GM23338 (cell line): ENCODE measurements at regions not wholly inside any gene's neighbourhood (a gene's known extent, or its start where the extent isn't known, plus 50 kb on each side); places are given as distances from the start of the nearest gene placed in this dataset.

ENCODE experiments used
- ATAC-seq: fragments of 200-7000 bp; cut with Tn5 transposase; 3 replicates; pipeline ENCODE4 v1.9.1; 2020
- DNase-seq: peaks from one replicate; pipeline ENCODE4 v3.0.0-alpha.2; 2015; ENCODE audit warnings: low spot score
- H2AFZ ChIP-seq: fragments of 200-600 bp; sonication (generic); 2 replicates; pipeline ENCODE4 v1.8.0; 2016; ENCODE audit warnings: antibody characterized with exemption, mild to moderate bottlenecking, moderate library complexity
- H3F3A ChIP-seq: fragments of 200-600 bp; sonication (generic); replicated peaks from 2 replicates; pipeline ENCODE4 v1.8.0; 2017; ENCODE audit warnings: antibody characterized with exemption, mixed run types, low read depth
- H3K27ac ChIP-seq: fragments of 200-600 bp; sonication (generic); 2 replicates; pipeline ENCODE4 v1.6.1; 2016; ENCODE audit warnings: low read depth
- H3K27me3 ChIP-seq: fragments of 200-600 bp; sonication (generic); 2 replicates; pipeline ENCODE4 v1.8.0; 2016; ENCODE audit warnings: mild to moderate bottlenecking, mixed run types, moderate library complexity; ENCODE audit not compliant: insufficient read depth
- H3K36me3 ChIP-seq: fragments of 200-600 bp; sonication (generic); 2 replicates; pipeline ENCODE4 v1.8.0; 2016; ENCODE audit warnings: mild to moderate bottlenecking; ENCODE audit not compliant: insufficient read depth
- H3K4me1 ChIP-seq: fragments of 200-600 bp; sonication (generic); 2 replicates; pipeline ENCODE4 v1.8.0; 2016; ENCODE audit warnings: mild to moderate bottlenecking, moderate library complexity; ENCODE audit not compliant: insufficient read depth
- H3K4me2 ChIP-seq: fragments of 200-600 bp; sonication (generic); 2 replicates; pipeline ENCODE4 v1.7.1; 2017; ENCODE audit warnings: mixed run types
- H3K4me3 ChIP-seq: fragments of 200-600 bp; sonication (generic); 2 replicates; pipeline ENCODE4 v1.6.1; 2016; ENCODE audit warnings: mixed run types
- H3K79me2 ChIP-seq: fragments of 200-600 bp; sonication (generic); replicated peaks from 2 replicates; pipeline ENCODE4 v1.8.0; 2017; ENCODE audit warnings: mild to moderate bottlenecking; ENCODE audit not compliant: insufficient read depth
- H3K9me2 ChIP-seq: fragments of 200-600 bp; sonication (generic); 2 replicates; pipeline ENCODE4 v1.8.0; 2017; ENCODE audit not compliant: insufficient read depth
- H4K20me1 ChIP-seq: fragments of 200-600 bp; sonication (generic); replicated peaks from 2 replicates; pipeline ENCODE4 v1.8.0; 2017; ENCODE audit warnings: mild to moderate bottlenecking; ENCODE audit not compliant: insufficient read depth
- H3K27ac Mint-ChIP-seq: 2 replicates; pipeline ENCODE4 v1.8.0; 2020; ENCODE audit warnings: inconsistent platforms, mild to moderate bottlenecking, moderate library complexity, mixed read lengths
- H3K27me3 Mint-ChIP-seq: 3 replicates; pipeline ENCODE4 v1.8.0; 2022; ENCODE audit warnings: low read depth, mild to moderate bottlenecking, moderate library complexity, mixed read lengths, inconsistent platforms; ENCODE audit not compliant: insufficient read depth, poor library complexity
- H3K36me3 Mint-ChIP-seq: 3 replicates; pipeline ENCODE4 v1.8.0; 2021; ENCODE audit warnings: low read depth, mild to moderate bottlenecking, inconsistent platforms, moderate library complexity, mixed read lengths
- H3K4me1 Mint-ChIP-seq: 3 replicates; pipeline ENCODE4 v1.8.0; 2020; ENCODE audit warnings: mild to moderate bottlenecking, inconsistent platforms, mixed read lengths
- H3K4me3 Mint-ChIP-seq: 3 replicates; pipeline ENCODE4 v1.8.0; 2021; ENCODE audit warnings: moderate library complexity, mild to moderate bottlenecking, inconsistent platforms, mixed read lengths
- H3K9me3 Mint-ChIP-seq: 3 replicates; pipeline ENCODE4 v1.8.0; 2020; ENCODE audit warnings: moderate library complexity, mild to moderate bottlenecking, inconsistent platforms, mixed read lengths
- CREB1 ChIP-seq: fragments of 250-450 bp; sonication (Bioruptor Pico); IDR thresholded peaks from 2 replicates; pipeline ENCODE4 v1.5.0; 2020; ENCODE audit warnings: low read depth, mild to moderate bottlenecking, moderate library complexity
- ETS1 ChIP-seq: IDR thresholded peaks from 2 replicates; pipeline ENCODE4 v1.6.1; 2016; ENCODE audit warnings: antibody characterized with exemption
- EZH2 ChIP-seq: fragments of 200-600 bp; sonication (generic); IDR thresholded peaks from one replicate; pipeline ENCODE4 v1.8.0; 2017; ENCODE audit warnings: antibody characterized with exemption, mild to moderate bottlenecking, low read depth; ENCODE audit not compliant: unreplicated experiment
- EZH2phosphoT487 ChIP-seq: fragments of 200-600 bp; sonication (generic); IDR thresholded peaks from one replicate; pipeline ENCODE4 v1.8.1; 2018; ENCODE audit warnings: antibody characterized with exemption; ENCODE audit not compliant: unreplicated experiment
- JUNB ChIP-seq: IDR thresholded peaks from one replicate; pipeline ENCODE4 v1.6.1; 2016; ENCODE audit warnings: antibody characterized with exemption; ENCODE audit not compliant: unreplicated experiment
- NANOG ChIP-seq: IDR thresholded peaks from 2 replicates; pipeline ENCODE4 v1.6.1; 2016; ENCODE audit warnings: antibody characterized with exemption, borderline replicate concordance
- POLR2AphosphoS5 ChIP-seq: IDR thresholded peaks from 2 replicates; pipeline ENCODE4 v1.6.1; 2016; ENCODE audit warnings: antibody characterized with exemption, low read depth
- REST ChIP-seq: IDR thresholded peaks from one replicate; pipeline ENCODE4 v1.6.1; 2018; ENCODE audit warnings: antibody characterized with exemption; ENCODE audit not compliant: unreplicated experiment
- STAT1 ChIP-seq: IDR thresholded peaks from one replicate; pipeline ENCODE4 v1.6.1; 2016; ENCODE audit warnings: antibody characterized with exemption; ENCODE audit not compliant: unreplicated experiment
- ZNF114 ChIP-seq: fragments of 250-450 bp; sonication (Bioruptor Pico); IDR thresholded peaks from 2 replicates; pipeline ENCODE4 v1.5.0; 2020; ENCODE audit warnings: mild to moderate bottlenecking, moderate library complexity
- ZNF331 ChIP-seq: fragments of 250-450 bp; sonication (Bioruptor Pico); IDR thresholded peaks from 2 replicates; pipeline ENCODE4 v1.5.0; 2020; ENCODE audit warnings: low read depth, mild to moderate bottlenecking, moderate library complexity
- ZNF462 ChIP-seq: fragments of 250-450 bp; sonication (Bioruptor Pico); IDR thresholded peaks from 2 replicates; pipeline ENCODE4 v1.5.0; 2020; ENCODE audit warnings: mild to moderate bottlenecking, moderate library complexity

GRCh38 chr17:33611532-33611931 lies 318.4 kb upstream of the ASIC2 start (continued):
- TF ChIP-seq ETS1 (no peak), ZNF114 (CRISPR knock-in tag) (no peak)

- no peaks in the 10 kb centered on the region for H3K36me3 ChIP-seq
- Mint-ChIP-seq H3K4me3 (no peak overlapping the region), H3K27me3 (no peaks in the 10 kb centered on the region), H3K9me3 (no peaks in the 10 kb centered on the region), H3K36me3 (no peaks in the 10 kb centered on the region), H3K4me1 (no peaks in the 10 kb centered on the region; the same call in 2 of the 3 replicates), H3K27ac (no peak overlapping the region)
- H3K4me2 ChIP-seq, result no peak overlapping the region
- DNase-seq (no peak), ATAC-seq (no peak)
- H3K79me2 ChIP-seq, result no peaks in the 10 kb centered on the region
- H3K27me3 ChIP-seq, result no peaks in the 10 kb centered on the region
- no peak for TF ChIP-seq ZNF331 (CRISPR knock-in tag)
- no peak for TF ChIP-seq CREB1
- no peak for TF ChIP-seq REST
- TF ChIP-seq EZH2phosphoT487, result no peak
- no peak for TF ChIP-seq NANOG
- TF ChIP-seq ZNF114 (CRISPR knock-in tag), result no peak
- no peak for TF ChIP-seq POLR2AphosphoS5
- no peak for TF ChIP-seq ETS1
- TF ChIP-seq STAT1, result no peak
- no peak for TF ChIP-seq JUNB
- no peak for TF ChIP-seq ZNF462
- TF ChIP-seq EZH2, result no peak
- H3K4me3 ChIP-seq, result no peak overlapping the region
- H2AFZ ChIP-seq, result no peak overlapping the region
- H4K20me1 ChIP-seq, result no peaks in the 10 kb centered on the region; the same call in 1 of the 2 replicates
- H3F3A ChIP-seq, result no peaks in the 10 kb centered on the region
- H3K27ac ChIP-seq, result no peak overlapping the region
- H3K4me1 ChIP-seq, result no peaks in the 10 kb centered on the region
- H3K9me2 ChIP-seq, result no peaks in the 10 kb centered on the region
Measured at GRCh38 chr17:33615861-33616260, 322.8 kb upstream of the ASIC2 start.
